Stimulated activated CD4-positive, alpha-beta T cell treated with anti-CD3 and anti-CD28 coated beads, Interleukin-12 subunit alpha, Interleukin-12 subunit beta, amount 100 ng/mL, for 48 hours (primary cell): ENCODE measurements at regions not wholly inside any gene's neighbourhood (a gene's known extent, or its start where the extent isn't known, plus 50 kb on each side); places are given as distances from the start of the nearest gene placed in this dataset.

Source experiments
- DNase-seq, 3 donors: peaks; one replicate each; pipeline ENCODE4 v3.0.0-alpha.2; 2020; ENCODE audit warnings: low read depth in 2 of 3, low spot score in 1 of 3

- no peak for DNase-seq
Measured at GRCh38 chr6:134744301-134744700, 205.6 kb downstream of the ALDH8A1 start.

GRCh38 chr6:134741200-134741536 lies 208.7 kb downstream of the ALDH8A1 start:
- DNase-seq: no peak

GRCh38 chr6:134740473-134741199 lies 209.3 kb downstream of the ALDH8A1 start:
- DNase-seq: no peak

GRCh38 chr6:134740027-134740373 lies 209.9 kb downstream of the ALDH8A1 start:
- no peak for DNase-seq

- DNase-seq: no peak
Measured at GRCh38 chr6:134739299-134740026, 210.4 kb downstream of the ALDH8A1 start.

- DNase-seq: no peak
Measured at GRCh38 chr6:134738211-134738885, 211.6 kb downstream of the ALDH8A1 start.

- no peak for DNase-seq
Measured at GRCh38 chr6:134735461-134735860, 214.4 kb downstream of the ALDH8A1 start.

- no peak for DNase-seq
Measured at GRCh38 chr6:134734312-134734869, 215.5 kb downstream of the ALDH8A1 start.

- no peak for DNase-seq
Measured at GRCh38 chr6:134733801-134734200, 216.1 kb downstream of the ALDH8A1 start.

GRCh38 chr6:134732763-134733162 lies 217.1 kb downstream of the ALDH8A1 start:
- no peak for DNase-seq

GRCh38 chr6:134731615-134732014 lies 218.3 kb downstream of the ALDH8A1 start:
- no peak for DNase-seq

- DNase-seq: no peak
Measured at GRCh38 chr6:134730013-134730412, 219.9 kb downstream of the ALDH8A1 start.

GRCh38 chr6:134729561-134729960 lies 220.3 kb downstream of the ALDH8A1 start:
- DNase-seq: no peak

- DNase-seq: no peak
Measured at GRCh38 chr6:134727081-134727480, 222.8 kb downstream of the ALDH8A1 start.

- DNase-seq: no peak
Measured at GRCh38 chr6:134725590-134725989, 224.3 kb downstream of the ALDH8A1 start.

- DNase-seq: no peak
Measured at GRCh38 chr6:134724771-134725340, 225.0 kb downstream of the ALDH8A1 start.

GRCh38 chr6:134723081-134723871 lies 226.6 kb downstream of the ALDH8A1 start:
- no peak for DNase-seq

- DNase-seq: no peak
Measured at GRCh38 chr6:134722200-134722870, 227.6 kb downstream of the ALDH8A1 start.

- DNase-seq: no peak
Measured at GRCh38 chr6:134721060-134721405, 228.9 kb downstream of the ALDH8A1 start.

GRCh38 chr6:134720353-134721059 lies 229.4 kb downstream of the ALDH8A1 start:
- no peak for DNase-seq
